M059J (cell line): ENCODE measurements at regions not wholly inside any gene's neighbourhood (a gene's known extent, or its start where the extent isn't known, plus 50 kb on each side); places are given as distances from the start of the nearest gene placed in this dataset.
A peak's percentile ranks its signal among the peaks of the same experiment; 100 is the strongest.
"Not testable (repeated sequence)": the region's sequence is repeated elsewhere in the genome, so short reads cannot be mapped to it uniquely, and the experiment has no call there.

ENCODE experiments used
- DNase-seq: peaks from one replicate; pipeline ENCODE4 v3.0.0-alpha.2; 2012; ENCODE audit warnings: low read depth

DNA sequence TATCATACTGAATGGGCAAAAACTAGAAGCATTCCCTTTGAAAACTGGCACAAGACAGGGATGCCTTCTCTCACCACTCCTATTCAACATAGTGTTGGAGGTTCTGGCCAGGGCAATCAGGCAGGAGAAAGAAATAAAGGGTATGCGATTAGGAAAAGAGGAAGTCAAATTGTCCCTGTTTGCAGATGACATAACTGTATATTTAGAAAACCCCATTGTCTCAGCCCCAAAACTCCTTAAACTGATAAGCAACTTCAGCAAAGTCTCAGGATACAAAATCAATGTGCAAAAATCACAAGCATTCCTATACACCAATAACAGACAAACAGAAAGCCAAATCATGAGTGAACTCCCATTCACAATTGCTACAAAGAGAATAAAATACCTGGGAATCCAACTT is 52.5 kb upstream of the CCDC71L start:
- DNase-seq = not testable (repeated sequence)

DNA sequence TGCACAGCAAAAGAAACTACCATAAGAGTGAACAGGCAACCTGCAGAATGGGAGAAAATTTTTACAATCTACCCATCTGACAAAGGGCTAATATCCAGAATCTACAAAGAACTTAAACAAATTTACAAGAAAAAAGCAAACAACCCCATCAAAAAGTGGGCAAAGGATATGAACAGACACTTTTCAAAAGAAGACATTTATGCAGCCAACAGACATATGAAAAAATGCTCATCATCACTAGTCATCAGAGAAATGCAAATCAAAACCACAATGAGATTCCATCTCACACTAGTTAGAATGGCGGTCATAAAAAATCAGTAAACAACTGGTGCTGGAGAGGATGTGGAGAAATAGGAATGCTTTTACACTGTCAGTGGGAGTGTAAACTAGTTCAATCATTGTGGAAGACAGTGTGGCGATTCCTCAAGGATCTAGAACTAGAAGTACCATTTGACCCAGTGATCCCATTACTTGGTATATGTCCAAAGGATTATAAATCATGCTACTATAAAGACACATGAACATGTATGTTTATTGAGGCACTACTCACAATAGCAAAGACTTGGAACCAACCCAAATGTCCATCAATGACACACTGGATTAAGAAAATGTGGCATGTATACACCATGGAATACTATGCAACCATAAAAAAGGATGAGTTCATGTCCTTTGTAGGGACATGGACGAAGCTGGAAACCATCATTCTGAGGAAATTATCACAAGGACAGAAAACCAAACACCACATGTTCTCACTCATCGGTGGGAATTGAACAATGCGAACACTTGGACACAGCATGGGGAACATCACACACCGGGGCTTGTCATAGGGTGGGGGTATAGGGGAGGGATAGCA is 53.9 kb upstream of the CCDC71L start:
- peak; percentile 89 for DNase-seq

DNA sequence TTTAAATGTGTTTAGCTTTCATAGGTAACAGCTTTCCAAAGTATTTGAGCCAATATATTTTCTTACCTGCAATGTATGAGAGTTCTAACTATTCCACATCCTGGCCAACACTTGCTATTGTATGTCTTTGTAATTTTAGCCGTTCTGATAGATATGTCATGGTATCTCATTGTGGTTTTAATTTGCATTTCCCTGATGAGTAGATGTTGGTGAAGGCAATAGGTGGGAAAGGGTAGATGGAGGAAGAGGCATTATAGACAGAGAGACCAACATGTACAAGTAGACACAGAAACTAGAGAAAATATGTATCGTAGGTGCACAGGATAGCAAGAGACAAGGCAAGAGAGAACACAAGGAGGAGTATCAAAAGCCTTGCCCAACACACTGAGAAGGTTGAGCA is 54.8 kb upstream of the CCDC71L start:
- no peak for DNase-seq

DNA sequence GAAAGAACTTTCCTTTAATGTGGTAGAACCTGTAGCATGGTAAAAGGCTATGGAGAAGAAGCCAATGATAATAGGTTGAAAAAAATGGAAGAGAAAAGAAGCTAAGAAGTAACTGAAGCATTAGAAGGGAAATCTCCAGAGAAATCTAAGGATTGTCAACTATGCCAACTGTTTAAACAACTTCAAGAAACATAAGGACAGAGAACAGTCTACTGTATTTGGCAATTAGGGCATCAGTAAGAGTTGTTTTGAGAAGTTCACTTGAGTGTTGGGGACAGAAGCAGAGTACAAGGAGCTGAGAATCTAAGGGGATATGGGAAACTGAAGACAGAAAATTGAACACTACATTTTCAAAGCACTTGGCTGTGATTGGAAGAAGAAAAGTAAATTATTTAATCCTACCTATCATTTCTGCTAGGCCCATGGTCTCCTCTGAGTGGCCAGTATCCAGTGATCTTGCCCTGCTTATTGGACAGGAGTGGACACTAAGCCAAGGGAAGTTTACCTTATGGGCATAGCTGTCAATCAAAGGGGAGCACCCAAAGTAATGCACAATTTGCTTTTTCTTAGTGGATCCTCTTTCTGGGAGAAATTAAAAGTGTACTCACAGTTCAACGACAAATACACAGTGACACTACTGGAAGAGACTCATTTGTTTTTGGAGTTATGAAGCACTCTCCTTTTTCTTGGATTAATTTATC is 56.4 kb upstream of the CCDC71L start:
- peak; percentile 61 for DNase-seq

DNA sequence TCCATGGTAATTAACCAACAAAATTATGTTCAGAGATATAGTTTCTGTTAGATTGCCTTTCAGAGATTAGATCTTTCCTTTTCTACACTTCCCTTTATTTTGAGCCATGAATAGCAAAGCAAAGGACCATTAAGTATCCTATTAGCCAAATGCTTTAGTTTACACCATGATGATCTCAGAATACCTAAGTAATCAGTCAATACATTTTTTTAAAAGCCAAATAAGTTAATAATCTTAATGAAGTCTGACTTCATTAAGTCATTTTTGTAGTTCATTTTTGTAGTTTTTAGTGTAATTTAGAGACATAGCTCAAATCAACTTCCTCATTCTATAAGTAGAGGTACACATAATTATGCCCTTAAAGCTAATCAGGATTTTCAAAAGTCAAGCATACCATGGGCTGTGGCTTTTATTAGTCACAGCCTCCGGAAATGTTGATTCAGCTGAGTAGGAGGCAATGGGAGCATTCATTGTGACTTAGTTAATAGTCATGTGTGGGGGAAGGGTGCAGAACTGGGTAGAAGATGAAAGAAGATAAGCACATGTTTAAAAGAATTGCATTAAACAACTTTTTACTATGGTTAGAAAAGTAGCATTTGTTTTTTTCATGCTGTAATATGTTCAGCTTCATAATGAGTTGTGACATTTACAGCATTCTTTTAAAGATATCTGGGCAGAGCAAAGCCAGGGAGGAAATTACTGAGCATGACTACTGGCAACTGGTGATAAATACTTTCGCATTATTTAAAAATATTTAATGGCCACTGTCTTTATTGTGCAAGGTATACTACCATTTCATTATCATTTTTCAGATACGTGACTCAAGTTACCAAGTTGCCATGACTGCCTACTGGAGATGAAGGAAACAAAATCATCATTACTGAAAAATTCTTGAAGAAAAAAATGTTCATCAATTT is 57.3 kb upstream of the CCDC71L start:
- DNase-seq = peak; percentile 100

DNA sequence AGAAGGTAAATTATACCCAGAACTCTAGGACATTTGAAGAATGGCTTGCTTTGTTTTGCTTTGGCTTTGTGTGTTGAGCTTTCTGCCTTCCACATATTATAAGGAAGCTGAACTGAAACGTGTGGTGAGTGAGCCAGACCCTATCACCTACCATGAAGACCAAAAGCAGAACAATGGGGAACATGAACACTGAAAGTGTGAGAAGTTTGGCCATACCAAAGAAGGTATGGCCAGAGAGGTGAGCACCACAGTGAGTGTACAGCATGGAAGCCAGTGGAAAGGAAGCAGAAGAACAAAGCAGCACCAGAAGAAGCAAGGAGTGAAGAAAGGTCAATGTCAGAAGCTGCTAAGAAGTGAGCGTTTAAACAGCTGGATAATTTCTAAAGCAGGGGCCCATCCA is 59.7 kb upstream of the CCDC71L start:
- DNase-seq = no peak

DNA sequence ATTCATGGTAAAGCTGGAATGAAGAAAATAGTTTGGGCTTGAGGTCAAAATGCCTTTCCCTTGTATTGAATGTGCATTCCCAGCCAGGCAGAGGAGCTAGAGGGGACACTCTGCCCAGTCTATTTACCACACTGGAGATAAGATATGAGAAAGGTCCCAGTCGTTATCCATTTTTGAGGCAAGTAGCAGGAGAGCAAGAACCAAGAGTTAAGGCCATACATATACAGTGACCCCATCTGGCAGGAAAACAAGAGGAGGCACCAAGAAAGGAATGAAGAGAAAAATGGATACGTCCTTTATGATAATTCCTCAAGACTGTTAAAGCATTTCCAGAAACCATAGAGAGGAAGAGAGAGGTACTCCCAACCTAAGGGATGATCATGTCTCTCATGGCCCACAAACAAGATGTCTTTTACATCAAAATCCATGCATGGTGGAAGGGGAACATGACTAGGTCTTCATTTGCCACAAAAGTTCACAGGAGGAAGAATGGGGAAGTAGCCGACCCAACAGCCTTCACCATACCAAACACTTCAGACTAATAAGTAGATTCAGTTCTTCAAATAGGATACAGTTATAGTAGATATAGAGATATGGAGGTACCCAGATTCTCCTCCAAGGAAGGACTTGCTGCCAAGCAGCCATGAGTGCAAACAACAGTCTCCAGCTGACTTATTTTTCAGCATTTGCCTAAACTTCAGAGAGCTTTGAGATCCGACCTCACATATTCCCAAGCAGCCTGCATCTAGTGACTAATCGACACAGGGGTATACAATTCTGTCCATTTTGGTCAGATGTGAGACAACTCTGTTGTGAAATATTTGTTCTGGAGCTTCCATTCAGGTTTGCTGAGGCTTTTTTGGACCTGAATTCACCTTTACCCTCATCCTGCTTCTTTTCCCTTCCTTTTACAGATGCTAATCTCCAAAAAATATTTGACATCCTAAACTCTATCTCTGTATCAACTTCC is 61.1 kb upstream of the CCDC71L start:
- no peak for DNase-seq

DNA sequence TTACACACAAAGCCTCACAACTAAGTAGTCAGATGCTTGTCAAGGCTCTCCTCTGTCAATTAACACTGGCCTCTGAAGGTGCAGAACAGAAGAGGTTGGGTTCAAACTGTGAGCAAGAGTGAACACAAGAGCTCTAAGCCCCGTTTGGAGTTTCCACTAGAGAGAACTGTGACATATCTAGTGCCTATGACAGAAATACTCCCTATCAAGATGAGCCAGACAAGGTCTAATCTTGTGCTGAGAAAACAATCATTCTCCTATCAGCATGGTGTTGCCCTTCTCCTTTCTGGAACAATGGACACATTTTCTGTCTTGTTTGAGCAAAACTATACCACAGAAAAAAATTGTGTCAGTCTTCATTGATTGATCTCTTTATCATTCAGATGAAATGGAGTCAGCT is 62.4 kb upstream of the CCDC71L start:
- DNase-seq = no peak

DNA sequence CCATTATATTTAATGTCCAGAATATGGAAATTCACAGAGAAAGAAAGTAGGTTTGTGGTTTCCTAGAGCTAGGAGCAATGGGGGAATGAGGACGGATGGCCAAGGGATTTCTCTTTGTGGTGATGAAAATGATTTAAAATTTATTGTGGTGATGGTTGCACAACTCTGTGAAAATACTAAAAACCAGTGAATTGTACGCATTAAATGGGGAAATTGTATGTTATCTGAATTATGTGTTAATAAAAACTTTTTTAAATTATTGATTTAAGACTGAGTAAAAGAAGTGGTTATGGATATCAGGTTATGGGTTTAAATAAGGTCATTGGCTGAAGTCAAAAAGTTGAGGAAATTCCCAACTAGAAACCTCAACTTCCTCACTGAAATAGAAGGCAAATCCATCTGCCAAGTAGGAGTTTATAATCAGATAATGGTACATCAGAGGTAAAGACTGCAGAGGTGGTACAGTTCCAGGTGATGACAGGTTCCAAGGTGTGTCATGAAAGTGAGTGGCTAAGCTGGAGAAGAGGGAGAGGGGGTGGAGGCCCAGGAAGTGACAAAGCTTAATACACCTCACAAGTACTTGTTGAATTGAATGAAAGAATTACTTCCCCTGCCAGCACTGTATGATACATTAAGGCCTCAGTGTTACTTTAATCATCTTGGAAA is 68.9 kb upstream of the CCDC71L start:
- peak; percentile 59 for DNase-seq

DNA sequence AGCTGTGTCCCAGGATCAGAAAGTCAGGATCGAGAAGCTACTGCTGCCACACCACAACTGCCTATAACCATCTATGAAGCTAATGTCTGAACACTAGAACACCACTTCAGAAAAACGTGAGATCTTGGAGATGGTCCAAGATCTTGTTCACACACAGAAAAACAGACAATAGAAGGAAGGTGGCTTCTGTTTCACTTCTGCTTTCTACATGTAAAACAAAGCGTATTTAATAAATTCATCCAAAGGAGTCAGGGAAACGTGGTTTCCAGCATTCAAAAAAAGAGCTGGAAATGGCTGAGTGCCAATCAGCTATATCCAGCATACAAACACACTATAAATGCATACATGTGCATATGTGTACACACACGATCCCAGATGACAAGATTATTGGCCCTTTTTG is 70.2 kb upstream of the CCDC71L start:
- peak; percentile 50 for DNase-seq

DNA sequence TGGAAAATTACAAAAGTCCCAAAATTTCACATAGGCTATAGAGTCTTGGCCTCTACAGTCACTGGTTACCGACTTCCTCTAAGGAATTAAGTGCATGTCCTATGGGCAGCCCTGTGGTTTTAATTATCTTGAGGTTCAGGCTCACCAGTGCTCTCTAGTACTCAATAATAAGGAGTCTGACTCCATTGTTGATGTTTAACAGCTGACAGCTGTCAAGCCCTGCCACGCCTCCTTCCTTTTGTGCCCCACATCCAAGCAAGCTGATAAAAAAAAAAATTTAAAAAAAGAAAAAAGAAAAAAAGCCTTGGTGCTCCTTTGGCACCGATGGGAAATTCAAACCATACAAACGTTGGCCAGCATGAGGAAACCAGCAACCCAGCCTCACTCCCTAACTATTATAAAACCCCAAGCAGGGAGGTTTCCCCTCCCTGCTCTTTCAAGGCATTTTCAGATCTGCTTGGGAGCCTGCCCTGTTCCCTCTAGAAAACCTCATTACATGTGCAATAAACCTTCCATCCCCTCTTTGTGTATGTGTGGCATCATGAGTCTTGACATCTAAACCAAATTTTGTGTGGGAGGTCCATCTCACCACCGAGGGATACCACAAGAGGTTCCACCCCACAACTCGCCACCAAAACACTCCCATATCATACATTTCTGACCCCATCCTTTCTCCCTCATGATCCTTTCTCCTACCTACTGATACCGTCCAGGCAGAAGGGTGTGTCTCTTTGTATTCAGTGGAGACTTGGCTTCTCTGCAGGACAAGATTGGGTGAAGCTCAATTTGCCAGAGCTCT is 70.9 kb upstream of the CCDC71L start:
- DNase-seq = peak; percentile 72

DNA sequence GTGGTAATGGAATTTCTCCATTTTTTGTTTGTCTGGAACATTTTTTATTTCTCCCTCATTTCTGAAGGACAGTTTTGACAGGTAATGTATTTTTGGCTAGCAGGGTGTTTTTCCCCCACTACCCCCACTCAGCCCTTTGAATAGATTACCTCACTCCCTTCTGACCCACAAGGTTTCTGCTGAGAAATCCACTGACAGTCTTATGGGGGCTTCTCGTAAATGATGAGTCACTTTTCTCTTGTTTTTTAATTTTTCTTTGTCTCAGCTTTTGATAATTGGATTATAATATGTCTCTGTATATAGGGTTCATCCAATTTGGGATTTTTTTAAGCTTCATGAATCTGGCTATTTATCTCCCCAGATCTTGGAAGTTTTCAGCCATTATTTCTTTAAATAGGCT is 74.7 kb upstream of the CCDC71L start:
- no peak for DNase-seq

DNA sequence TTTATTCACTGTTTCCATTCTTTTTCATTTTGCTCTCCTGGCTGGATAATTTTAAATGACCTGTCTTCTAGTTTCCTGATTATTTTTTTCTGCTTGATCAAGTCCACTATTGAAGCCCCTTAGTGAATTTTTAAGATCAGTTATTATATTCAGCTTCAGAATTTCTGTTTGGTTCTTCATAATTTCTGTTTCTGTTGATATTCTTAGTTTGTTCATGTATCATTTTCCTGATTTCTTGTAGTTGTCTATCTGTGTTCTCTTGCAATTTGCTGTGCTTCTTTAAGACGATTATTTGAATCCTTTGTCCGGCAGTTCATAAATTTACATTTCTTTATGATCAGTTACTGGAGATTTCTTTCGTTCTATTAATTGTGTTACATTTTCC is 75.2 kb upstream of the CCDC71L start:
- DNase-seq = no peak

DNA sequence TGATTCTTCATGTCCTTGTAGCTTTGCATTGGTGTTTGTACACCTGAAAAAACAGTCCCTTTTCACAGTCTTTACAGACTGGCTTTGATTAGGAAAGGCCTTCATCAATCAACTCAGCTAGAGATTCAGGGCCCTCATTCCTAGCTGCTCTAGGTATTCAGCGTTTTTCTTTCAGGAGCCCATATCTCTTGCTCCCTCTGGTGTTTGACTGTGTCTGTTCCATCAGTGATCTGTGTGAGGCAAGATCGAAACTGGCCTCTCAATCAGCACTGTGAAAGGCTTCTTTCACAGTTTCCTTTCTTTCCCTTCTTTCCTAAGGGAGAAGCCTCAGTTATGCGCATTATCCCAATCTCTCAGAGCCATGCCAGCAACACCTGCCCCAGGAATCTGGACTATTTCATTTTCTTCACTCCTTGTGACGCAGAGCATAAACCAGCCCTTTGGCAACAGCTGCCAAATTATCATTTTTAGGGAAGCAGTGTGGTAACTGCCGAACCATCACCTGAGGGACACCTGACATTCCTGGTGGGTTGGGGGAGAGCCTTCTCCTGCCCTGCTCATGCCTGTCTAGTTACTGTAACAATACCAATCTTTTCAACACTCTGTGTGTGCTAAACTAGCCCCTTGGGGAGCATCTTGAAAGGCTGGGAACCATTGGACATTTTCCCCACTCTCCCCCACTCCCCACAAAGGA is 75.7 kb upstream of the CCDC71L start:
- DNase-seq = peak; percentile 94

DNA sequence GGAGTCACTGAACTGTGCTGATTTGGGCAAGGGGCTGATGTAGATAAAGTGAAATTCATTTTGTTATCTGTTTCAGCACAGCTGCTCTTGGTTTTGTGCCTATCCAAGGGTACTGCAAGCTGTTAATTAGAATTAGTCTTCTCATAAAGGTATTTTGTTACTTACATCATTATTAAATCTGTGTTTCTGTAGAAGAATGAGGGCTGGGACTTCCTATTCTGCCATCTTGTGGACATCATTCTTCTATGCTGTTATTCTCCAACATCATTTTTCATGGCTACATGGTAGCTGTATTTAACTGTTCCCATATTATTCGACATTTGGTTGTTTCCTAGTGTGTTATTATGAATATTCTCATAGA is 76.2 kb upstream of the CCDC71L start:
- DNase-seq = peak; percentile 78

DNA sequence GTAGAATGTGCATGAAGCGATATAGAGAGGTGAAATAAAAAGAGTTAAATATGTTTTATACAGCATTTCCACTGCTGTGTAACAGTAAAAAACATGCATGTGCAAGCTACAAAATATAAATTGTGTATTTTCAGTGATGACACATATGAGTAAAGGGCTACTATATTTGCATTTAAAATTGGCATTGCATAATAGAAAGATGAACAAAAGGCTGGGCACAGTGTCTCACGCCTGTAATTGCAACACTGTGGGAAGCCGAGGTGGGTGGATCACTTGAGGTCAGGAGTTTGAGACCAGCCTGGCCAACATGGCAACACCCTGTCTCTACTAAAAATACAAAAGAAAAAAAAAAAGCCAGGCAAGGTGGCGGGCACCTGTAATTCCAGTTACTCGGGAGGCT is 79.8 kb upstream of the CCDC71L start:
- no peak for DNase-seq

DNA sequence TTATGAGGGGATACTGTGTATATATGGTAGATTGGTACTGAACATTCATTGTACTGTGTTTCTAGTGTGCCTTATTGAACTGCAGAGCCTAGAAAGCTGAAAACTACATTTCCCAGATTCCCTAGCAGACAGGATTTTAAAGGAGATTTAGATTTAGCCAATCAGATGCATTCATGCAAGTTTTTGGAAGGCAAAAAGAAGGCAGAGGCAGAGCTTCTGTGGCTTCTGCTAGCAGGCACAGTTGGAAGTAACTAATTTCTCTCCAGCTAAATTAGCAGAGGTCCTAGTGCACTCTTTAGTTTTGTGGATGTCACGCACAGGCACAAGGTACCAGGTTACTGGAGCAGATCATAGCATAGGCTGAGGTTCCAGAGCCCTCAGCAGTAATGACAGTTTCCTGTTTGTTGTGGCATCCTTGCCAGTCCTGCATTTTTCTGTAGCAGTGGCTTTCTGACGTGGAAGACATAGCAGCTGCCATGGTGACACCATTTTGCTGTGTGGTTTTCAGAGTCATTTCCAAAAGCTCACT is 83.7 kb upstream of the CCDC71L start:
- peak; percentile 64 for DNase-seq

DNA sequence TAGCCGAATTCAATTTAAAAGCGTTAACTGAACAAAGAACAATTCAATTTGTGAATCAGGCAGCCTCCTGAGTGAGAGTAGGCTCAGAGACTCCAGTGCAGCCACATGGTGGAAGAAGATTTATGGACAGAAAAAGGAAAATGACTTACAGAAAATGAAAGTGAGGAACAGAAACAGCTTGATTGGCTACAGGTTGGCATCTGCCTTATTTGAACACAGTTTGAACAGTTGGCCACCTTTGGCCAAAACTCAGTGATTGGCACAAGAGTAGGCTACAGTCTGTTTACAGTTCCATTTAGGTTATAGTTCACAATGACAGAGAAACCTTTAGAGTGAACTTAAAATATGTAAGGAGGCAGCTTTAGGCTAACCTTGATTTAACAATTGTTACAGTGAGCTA is 86.3 kb upstream of the CCDC71L start:
- DNase-seq = not testable (repeated sequence)

DNA sequence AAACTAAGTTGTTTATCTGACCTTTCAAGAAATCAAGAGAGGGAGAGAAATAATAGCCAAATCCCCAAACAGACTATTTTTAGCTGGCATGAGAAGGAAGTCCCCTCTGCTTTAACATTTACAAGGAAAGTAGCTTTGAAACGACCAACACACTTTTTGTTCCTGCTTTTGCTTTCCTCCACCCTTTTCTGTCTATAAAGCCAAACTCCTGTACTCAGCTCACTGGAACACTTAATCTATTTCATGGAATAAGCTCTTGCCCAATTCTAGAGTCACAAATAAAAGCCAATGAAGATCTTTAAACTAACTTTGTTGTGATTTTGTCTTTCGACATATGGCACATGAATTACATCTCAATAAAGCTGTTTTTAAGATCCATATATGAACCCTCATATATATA is 86.8 kb upstream of the CCDC71L start:
- DNase-seq = no peak
